ENCODE measurements at regions not wholly inside any gene's neighbourhood (a gene's known extent, or its start where the extent isn't known, plus 50 kb on each side); places are given as distances from the start of the nearest gene placed in this dataset.
"Not testable (repeated sequence)": the region's sequence is repeated elsewhere in the genome, so short reads cannot be mapped to it uniquely, and the experiment has no call there.

- intact Hi-C loops (cut with DNase I) = not testable (repeated sequence)
These were observed 151.3 kb upstream of the CCZ1B start for GRCh38 chr7:6977368-6977767.

GRCh38 chr7:6978326-6978725 lies 152.3 kb upstream of the CCZ1B start:
- intact Hi-C loops (cut with DNase I); ATAC-seq; DNase-seq (ENCODE audit: low spot score): not testable (repeated sequence)

More at GRCh38 chr7:6977368-6977767, 151.3 kb upstream of the CCZ1B start:
- ATAC-seq; DNase-seq (ENCODE audit: low spot score): not testable (repeated sequence)

DNA sequence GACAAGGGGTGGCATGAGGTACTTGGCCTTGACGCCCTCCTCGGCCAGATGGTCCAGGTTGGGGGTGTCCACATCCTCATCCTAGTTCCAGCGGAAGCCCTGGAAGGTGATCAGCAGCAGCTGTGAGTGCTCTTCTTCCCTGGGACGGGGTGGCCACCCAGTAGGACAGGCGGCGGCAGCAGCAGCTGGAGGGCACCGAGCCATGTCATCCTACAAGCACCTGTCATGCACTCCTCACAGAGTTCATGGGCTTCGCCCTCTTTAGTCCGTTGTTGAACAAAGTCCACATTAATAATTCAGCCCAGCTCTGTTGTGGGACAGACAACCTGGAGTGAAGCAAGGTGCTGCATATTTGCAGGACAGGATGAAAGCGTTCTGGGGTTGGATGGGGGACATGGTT lies 153.4 kb upstream of the CCZ1B start:
- intact Hi-C loops (cut with DNase I); DNase-seq (ENCODE audit: low spot score); ATAC-seq: not testable (repeated sequence)

DNA sequence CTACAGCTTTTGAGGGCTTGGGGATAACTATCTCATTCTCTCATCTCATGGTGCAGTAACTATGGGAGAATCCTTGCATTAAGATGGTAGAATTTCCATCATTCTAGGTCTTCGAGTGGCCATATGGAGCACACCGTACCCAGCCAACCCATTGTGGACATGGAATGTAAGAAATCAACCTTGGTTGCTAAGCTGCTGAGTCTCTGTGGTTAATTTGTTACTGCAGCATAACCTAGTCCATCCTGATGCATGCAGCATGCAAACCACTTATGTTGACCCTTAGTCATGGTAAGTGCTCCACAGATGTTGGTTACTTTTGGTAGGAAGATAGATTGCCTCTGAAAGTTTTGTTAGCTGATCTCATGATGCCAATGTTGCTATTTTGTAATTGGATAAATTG lies 156.3 kb upstream of the CCZ1B start:
- DNase-seq (ENCODE audit: low spot score); ATAC-seq; intact Hi-C loops (cut with DNase I): not testable (repeated sequence)

DNA sequence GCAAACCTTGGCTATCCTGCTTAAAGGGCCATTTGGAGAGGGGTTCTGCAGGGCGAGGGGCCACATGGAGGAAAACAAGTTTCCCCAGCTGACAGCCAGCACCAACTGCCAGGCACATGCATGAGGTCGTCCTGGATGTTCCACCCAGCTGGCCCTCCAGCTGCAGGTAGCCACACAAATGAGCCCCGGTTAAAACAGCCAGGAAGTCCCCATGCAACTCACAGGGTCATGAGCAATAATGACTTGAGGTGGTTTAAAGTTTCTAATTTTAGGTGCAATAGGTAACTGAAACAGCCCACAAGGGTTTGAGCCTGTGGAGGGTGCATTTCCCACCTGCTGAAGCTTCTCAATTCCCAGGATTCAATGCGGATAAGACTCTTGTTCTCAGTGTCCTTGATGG lies 160.8 kb upstream of the CCZ1B start:
- ATAC-seq; intact Hi-C loops (cut with DNase I); DNase-seq (ENCODE audit: low spot score): not testable (repeated sequence)

DNA sequence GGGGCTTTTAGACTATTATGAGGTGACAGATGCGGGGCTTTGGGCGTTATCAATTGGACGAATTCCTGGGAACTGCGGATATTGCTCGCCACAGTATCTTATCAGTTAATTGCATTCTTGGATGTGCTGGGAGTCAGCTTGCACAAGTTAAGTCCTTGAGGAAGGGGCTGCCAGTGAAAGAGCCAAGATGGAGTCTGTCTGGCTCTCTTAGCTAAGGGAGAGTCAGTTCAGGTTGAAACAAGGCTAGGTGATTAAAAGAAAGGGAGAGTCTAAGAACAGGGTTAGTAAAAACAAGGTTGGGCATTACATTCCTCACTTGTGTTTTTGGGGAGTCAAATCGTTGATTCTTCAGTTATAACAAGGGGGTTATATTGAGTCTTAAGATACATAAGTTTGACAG lies 162.5 kb upstream of the CCZ1B start:
- DNase-seq (ENCODE audit: low spot score); ATAC-seq; intact Hi-C loops (cut with DNase I): not testable (repeated sequence)

- DNase-seq (ENCODE audit: low spot score); intact Hi-C loops (cut with DNase I); ATAC-seq: not testable (repeated sequence)
These were observed 163.9 kb upstream of the CCZ1B start for GRCh38 chr7:6989968-6990367.

DNA sequence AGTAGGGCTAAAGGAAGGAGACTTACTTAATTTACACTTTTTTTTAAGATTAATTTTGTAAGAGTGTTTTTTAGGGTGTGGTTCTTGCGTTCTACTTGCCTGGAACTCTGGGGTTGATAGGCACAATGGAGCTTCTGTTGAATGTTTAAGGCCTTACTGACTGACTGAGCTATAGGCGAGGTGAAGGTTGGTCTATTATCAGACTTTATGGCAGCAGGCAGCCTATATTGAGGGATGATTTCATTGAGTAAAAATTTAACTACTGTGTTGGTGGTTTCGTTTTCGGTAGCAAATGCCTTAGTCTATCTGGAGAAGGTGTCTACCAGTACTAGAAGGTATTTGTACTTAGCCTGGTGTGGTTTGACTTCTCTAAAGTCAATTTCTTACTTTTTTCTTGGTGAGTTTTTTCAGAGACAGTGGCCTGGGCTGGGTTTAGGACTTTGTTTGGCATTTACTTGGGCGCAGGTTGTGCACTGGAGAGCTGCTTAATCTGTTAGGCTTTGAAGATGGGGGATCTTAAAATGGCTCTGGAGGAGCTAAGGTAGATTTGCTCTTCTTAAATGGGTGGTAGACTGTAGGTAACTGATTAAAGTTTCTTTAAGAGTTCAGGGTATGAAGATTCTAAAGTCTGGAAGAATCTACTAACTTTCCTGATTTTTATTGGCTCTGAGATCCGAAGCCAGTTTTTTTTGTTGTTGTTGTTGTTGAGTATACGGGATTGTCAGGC lies 164.5 kb upstream of the CCZ1B start:
- DNase-seq (ENCODE audit: low spot score); intact Hi-C loops (cut with DNase I); ATAC-seq: not testable (repeated sequence)

DNA sequence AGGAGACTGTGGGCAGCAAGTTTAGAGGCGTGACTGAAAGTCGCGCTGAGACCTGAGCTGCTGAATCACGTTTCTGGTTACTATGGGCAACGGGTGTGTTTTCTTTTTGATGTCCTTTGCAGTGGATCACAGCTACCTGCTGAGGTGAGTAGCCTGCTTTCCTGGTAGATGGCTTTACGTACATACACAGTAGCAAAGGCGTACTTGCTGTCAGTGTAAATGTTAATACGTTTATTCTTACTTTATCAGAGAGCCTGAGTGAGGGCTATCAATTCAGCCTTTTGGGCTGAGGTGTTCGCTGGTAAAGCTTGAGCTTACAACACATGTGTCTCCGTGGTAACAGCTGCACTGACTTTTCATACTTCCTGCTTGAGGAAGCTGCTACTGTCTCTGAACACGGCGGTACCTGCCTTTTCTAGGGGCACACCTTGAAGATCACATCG lies 165.1 kb upstream of the CCZ1B start:
- DNase-seq (ENCODE audit: low spot score); ATAC-seq; intact Hi-C loops (cut with DNase I): not testable (repeated sequence)

DNA sequence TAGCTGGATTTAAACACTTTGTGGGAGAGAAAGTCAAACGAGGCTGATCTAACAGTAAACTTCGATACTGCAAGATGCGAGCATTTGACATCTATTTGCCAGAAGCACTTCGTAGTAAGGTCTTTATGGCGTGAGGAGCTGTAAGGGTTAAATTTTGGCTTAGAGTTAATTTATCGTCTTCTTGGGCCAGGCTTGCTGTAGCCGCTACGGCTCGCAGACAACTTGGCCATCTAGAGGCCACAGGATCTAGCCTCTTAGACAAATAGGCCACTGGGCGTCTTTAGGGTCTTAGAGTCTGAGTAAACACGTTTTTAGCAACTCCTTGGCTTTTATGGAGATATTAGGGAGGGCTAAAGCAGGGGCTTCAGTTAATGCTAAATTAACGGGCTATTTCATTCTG lies 165.6 kb upstream of the CCZ1B start:
- DNase-seq (ENCODE audit: low spot score); ATAC-seq; intact Hi-C loops (cut with DNase I): not testable (repeated sequence)

DNA sequence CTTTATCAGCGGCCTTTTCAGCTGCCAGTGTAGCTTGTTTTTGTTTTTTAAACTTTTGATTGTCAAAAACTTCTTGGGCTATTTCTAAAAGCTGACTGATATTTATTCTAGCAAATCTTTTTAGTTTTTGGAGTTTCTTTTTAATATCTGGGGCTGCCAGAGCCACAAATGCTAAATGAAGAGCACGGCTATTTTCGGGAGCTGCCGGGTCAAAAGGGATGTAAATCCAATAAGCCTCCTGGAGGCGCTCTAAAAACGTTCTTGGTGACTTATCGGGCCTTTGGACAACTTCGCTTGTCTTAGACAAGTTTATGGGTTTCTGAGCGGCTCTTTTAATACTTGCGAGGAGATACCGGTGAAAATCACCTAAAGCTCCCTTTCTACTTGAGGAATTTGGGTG lies 166.1 kb upstream of the CCZ1B start:
- ATAC-seq; intact Hi-C loops (cut with DNase I); DNase-seq (ENCODE audit: low spot score): not testable (repeated sequence)

DNA sequence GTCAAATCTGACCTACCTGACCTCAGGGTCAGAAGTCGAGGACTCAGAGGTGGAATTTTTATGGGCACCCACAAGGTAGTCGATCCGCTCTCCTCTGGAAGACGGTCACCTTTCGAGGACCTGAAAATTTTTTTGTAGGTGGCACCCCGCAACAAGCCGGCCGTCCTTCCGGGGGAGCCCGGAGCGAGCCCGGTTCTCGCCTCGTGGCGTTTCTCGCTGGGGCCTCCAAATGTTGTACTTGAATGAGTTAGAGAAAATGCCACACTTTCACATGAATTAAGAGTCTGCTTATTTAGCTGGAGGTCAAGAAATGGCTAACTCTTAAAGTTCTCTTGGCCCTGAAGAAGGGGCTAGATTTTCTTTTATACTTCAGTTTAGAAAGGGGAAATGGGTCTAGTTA lies 169.0 kb upstream of the CCZ1B start:
- ATAC-seq; intact Hi-C loops (cut with DNase I); DNase-seq (ENCODE audit: low spot score): not testable (repeated sequence)

DNA sequence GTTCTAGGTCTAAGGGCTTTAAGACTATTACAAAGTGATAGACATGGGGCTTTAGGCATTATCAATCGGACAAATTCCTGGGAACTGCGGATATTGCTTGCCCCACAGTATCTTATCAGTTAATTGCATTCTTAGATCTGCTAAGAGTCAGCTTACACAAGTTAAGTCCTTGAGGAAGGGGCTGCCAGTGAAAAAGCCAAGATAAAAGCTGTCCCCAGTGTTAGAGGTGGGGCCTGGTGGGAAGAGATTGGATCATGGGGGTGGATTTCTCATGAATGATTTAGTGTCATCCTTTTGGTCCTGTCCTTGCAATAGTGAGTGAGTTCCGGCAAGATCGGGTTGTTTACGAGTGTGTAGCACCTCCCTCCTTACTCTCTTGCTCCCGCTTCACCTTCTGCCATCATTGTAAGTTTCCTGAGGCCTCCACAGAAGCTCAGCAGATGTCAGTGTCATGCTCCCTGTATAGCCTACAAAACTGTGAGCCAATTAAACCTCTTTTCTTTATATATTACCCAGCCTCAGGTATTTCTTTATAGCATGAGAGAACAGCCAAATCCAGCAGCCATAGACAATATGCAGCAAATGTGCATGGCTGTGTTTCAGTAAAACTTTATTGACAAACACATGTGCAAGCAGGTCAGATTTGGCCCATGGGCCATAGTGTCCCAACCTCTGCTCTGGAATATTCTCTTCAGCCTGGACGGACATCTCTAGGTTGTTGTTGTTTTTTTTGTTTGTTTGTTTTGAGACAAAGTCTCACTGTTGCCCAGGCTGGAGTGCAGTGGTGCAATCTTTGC lies 169.6 kb upstream of the CCZ1B start:
- intact Hi-C loops (cut with DNase I); DNase-seq (ENCODE audit: low spot score); ATAC-seq: not testable (repeated sequence)

- DNase-seq (ENCODE audit: low spot score); intact Hi-C loops (cut with DNase I); ATAC-seq: not testable (repeated sequence)
These were observed 173.1 kb upstream of the CCZ1B start for GRCh38 chr7:6999067-6999666.

GRCh38 chr7:7002418-7003062 lies 176.5 kb upstream of the CCZ1B start:
- ATAC-seq (no peak), DNase-seq (ENCODE audit: low spot score) (no peak)
- intact Hi-C loops (cut with DNase I) = no loop called here

- DNase-seq (ENCODE audit: low spot score) = no peak
- intact Hi-C loops (cut with DNase I) = no loop called here
- ATAC-seq = no peak
These were observed 177.0 kb upstream of the C1GALT1 start for GRCh38 chr7:7005303-7005702.

- intact Hi-C loops (cut with DNase I); ATAC-seq: not testable (repeated sequence)
These were observed 176.4 kb upstream of the C1GALT1 start for GRCh38 chr7:7005949-7006348.

DNA sequence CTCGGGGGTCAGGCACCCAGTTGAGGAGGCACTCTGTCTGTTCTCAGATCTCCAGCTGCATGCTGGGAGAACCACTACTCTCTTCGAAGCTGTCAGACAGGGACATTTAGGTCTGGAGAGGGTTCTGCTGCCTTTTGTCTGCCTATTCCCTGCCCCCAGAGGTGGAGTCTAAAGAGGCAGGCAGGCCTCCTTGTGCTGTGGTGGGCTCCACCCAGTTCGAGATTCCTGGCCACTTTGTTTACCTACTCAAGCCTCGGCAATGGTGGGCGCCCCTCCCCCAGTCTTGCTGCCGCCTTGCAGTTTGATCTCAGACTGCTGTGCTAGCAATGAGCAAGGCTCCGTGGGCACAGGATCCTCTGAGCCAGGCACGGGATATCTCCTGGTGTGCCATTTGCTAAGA lies 171.1 kb upstream of the C1GALT1 start:
- ATAC-seq; intact Hi-C loops (cut with DNase I); DNase-seq (ENCODE audit: low spot score): not testable (repeated sequence)

More at GRCh38 chr7:7005949-7006348, 176.4 kb upstream of the C1GALT1 start:
- not testable (repeated sequence) for DNase-seq (ENCODE audit: low spot score)

DNA sequence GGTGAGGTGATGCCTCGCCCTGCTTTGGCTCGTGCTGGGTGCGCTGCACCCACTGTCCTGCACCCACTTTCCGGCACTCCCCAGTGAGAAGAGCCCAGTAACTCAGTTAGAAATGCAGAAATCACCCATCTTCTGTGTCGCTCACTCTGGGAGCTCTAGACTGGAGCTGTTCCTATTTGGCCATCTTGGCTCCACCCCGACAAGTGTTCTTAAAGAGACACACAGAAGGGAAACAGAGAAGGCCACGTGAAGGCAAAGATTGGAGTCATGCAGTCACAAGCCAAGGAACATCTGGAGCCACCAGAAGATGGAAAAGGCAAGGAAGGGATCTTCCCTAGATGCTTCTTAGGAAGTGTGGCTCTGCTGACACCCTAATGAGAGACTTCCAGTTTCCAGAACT lies 170.6 kb upstream of the C1GALT1 start:
- DNase-seq (ENCODE audit: low spot score); ATAC-seq; intact Hi-C loops (cut with DNase I): not testable (repeated sequence)

All from sciatic nerve (tissue), 2 donors.